Neutrophil (primary cell): ENCODE measurements at regions not wholly inside any gene's neighbourhood (a gene's known extent, or its start where the extent isn't known, plus 50 kb on each side); places are given as distances from the start of the nearest gene placed in this dataset.
"Not testable (repeated sequence)": the region's sequence is repeated elsewhere in the genome, so short reads cannot be mapped to it uniquely, and the experiment has no call there.

Source experiments
- H3K27ac ChIP-seq: fragments of 200-600 bp; sonication (generic); 2 replicates; pipeline ENCODE4 v1.5.1; 2016; ENCODE audit warnings: mild to moderate bottlenecking, moderate library complexity
- H3K27me3 ChIP-seq: fragments of 200-600 bp; sonication (generic); 2 replicates; pipeline ENCODE4 v1.6.0; 2016; ENCODE audit warnings: mild to moderate bottlenecking
- H3K36me3 ChIP-seq: fragments of 200-600 bp; sonication (generic); 2 replicates; pipeline ENCODE4 v1.5.1; 2017
- H3K4me1 ChIP-seq, 2 experiments: fragments of 200-600 bp in 1 of 2; sonication (generic) in 1 of 2; 1 replicate in 1 of 2; 2 replicates in 1 of 2; pipeline versions ENCODE4 v1.5.1 to v1.6.1; 2013 to 2016; ENCODE audit warnings: low read depth in 1 of 2, low read length in 1 of 2, mild to moderate bottlenecking in 1 of 2, moderate library complexity in 1 of 2; ENCODE audit not compliant: control insufficient read depth in 1 of 2, insufficient read depth in 1 of 2
- H3K4me3 ChIP-seq, 2 experiments: fragments of 200-600 bp in 1 of 2; sonication (generic) in 1 of 2; 1 replicate in 1 of 2; 2 replicates in 1 of 2; pipeline ENCODE4 v1.5.1; 2013 to 2016; ENCODE audit warnings: low read depth in 1 of 2, low read length in 1 of 2, mild to moderate bottlenecking in 1 of 2, moderate library complexity in 1 of 2
- H3K9me3 ChIP-seq: fragments of 200-600 bp; sonication (generic); 2 replicates; pipeline ENCODE4 v1.5.1; 2016
- CTCF ChIP-seq: fragments of 200-600 bp; sonication (generic); IDR thresholded peaks from 2 replicates; pipeline ENCODE4 v1.5.1; 2016; ENCODE audit warnings: antibody characterized with exemption

GRCh38 chr19:28313633-28314032 lies 899.3 kb downstream of the UQCRFS1 start:
- H3K27ac ChIP-seq, result no peak overlapping the region
- no peaks in the 10 kb centered on the region for H3K36me3 ChIP-seq
- H3K4me1 ChIP-seq, result peaks cover 0 to 11% of the 10 kb centered on the region in 2 experiments
- no peak for TF ChIP-seq CTCF
- H3K9me3 ChIP-seq, result no peaks in the 10 kb centered on the region
- no peak overlapping the region for H3K4me3 ChIP-seq
- no peaks in the 10 kb centered on the region for H3K27me3 ChIP-seq

- Histone ChIP-seq H3K36me3 (no peaks in the 10 kb centered on the region), H3K4me3 (no peak overlapping the region), H3K27me3 (no peaks in the 10 kb centered on the region), H3K27ac (no peak overlapping the region), H3K4me1 (peaks cover 0 to 6% of the 10 kb centered on the region in 2 experiments), H3K9me3 (no peaks in the 10 kb centered on the region)
- no peak for TF ChIP-seq CTCF
These were observed 900.7 kb downstream of the UQCRFS1 start for GRCh38 chr19:28312269-28312668.

- H3K36me3 ChIP-seq, H3K4me3 ChIP-seq, H3K4me1 ChIP-seq, H3K27ac ChIP-seq, H3K9me3 ChIP-seq, H3K27me3 ChIP-seq: not testable (repeated sequence)
These were observed 902.1 kb downstream of the UQCRFS1 start for GRCh38 chr19:28310829-28311228.

- no peaks in the 10 kb centered on the region for H3K4me1 ChIP-seq
- no peaks in the 10 kb centered on the region for H3K36me3 ChIP-seq
- no peaks in the 10 kb centered on the region for H3K9me3 ChIP-seq
- no peaks in the 10 kb centered on the region for H3K27me3 ChIP-seq
- no peak for TF ChIP-seq CTCF
- H3K4me3 ChIP-seq, result no peak overlapping the region
- no peak overlapping the region for H3K27ac ChIP-seq
These were observed 903.9 kb downstream of the UQCRFS1 start for GRCh38 chr19:28309070-28309469.

GRCh38 chr19:28307963-28308362 lies 905.0 kb downstream of the UQCRFS1 start:
- no peaks in the 10 kb centered on the region for H3K4me1 ChIP-seq
- H3K27me3 ChIP-seq, result no peaks in the 10 kb centered on the region
- no peak for TF ChIP-seq CTCF
- no peak overlapping the region for H3K4me3 ChIP-seq
- H3K27ac ChIP-seq, result no peak overlapping the region
- no peaks in the 10 kb centered on the region for H3K9me3 ChIP-seq
- H3K36me3 ChIP-seq, result no peaks in the 10 kb centered on the region

GRCh38 chr19:28307487-28307886 lies 905.5 kb downstream of the UQCRFS1 start:
- H3K27me3 ChIP-seq, result no peaks in the 10 kb centered on the region
- H3K27ac ChIP-seq, result no peak overlapping the region
- no peak overlapping the region for H3K4me3 ChIP-seq
- H3K36me3 ChIP-seq, result no peaks in the 10 kb centered on the region
- TF ChIP-seq CTCF, result no peak
- no peaks in the 10 kb centered on the region for H3K4me1 ChIP-seq
- H3K9me3 ChIP-seq, result no peaks in the 10 kb centered on the region
